Karpas-422 (cell line): ENCODE measurements at regions not wholly inside any gene's neighbourhood (a gene's known extent, or its start where the extent isn't known, plus 50 kb on each side); places are given as distances from the start of the nearest gene placed in this dataset.

Source experiments
- DNase-seq: peaks from one replicate; pipeline ENCODE4 v3.0.0-alpha.2; 2015
- H2AFZ ChIP-seq: fragments of 200-600 bp; sonication (generic); 2 replicates; pipeline ENCODE4 v1.6.1; 2014; ENCODE audit warnings: antibody characterized with exemption, low read length, mixed read lengths
- H3K27ac ChIP-seq: fragments of 200-600 bp; sonication (generic); 2 replicates; pipeline ENCODE4 v1.5.1; 2014; ENCODE audit warnings: mild to moderate bottlenecking, low read length, moderate library complexity
- H3K27me3 ChIP-seq: fragments of 200-600 bp; sonication (generic); 2 replicates; pipeline ENCODE4 v1.6.1; 2014; ENCODE audit warnings: low read length, mixed read lengths
- H3K36me3 ChIP-seq: fragments of 200-600 bp; sonication (generic); 2 replicates; pipeline ENCODE4 v1.6.1; 2014; ENCODE audit warnings: low read length, mixed read lengths; ENCODE audit not compliant: insufficient read depth
- H3K4me1 ChIP-seq: fragments of 200-600 bp; sonication (generic); 2 replicates; pipeline ENCODE4 v1.6.1; 2014; ENCODE audit warnings: mild to moderate bottlenecking, low read length, mixed read lengths
- H3K4me2 ChIP-seq: fragments of 200-600 bp; sonication (generic); 2 replicates; pipeline ENCODE4 v1.6.1; 2014; ENCODE audit warnings: low read length, low read depth, mild to moderate bottlenecking; ENCODE audit not compliant: poor library complexity, severe bottlenecking
- H3K4me3 ChIP-seq: fragments of 200-600 bp; sonication (generic); 2 replicates; pipeline ENCODE4 v1.5.1; 2014; ENCODE audit warnings: mild to moderate bottlenecking, antibody characterized with exemption, low read length, mixed read lengths
- H3K79me2 ChIP-seq: fragments of 200-600 bp; sonication (generic); 2 replicates; pipeline ENCODE4 v1.6.1; 2014; ENCODE audit warnings: mild to moderate bottlenecking, low read length, mixed read lengths
- H3K9ac ChIP-seq: fragments of 200-600 bp; sonication (generic); 2 replicates; pipeline ENCODE4 v1.6.0; 2014; ENCODE audit warnings: low read length
- H3K9me2 ChIP-seq: fragments of 200-600 bp; sonication (generic), shearing (Covaris generic); replicated peaks from 2 replicates; pipeline ENCODE4 v1.6.0; 2014; ENCODE audit warnings: mild to moderate bottlenecking, low read length, moderate library complexity; ENCODE audit not compliant: insufficient read depth
- H3K9me3 ChIP-seq: fragments of 300-700, 200-600 bp; sonication (generic); 2 replicates; pipeline ENCODE4 v1.6.1; 2014; ENCODE audit warnings: low read length, mixed read lengths
- H4K20me1 ChIP-seq: fragments of 200-600 bp; sonication (generic); 2 replicates; pipeline ENCODE4 v1.6.1; 2014; ENCODE audit warnings: mild to moderate bottlenecking, antibody characterized with exemption, low read length, low read depth; ENCODE audit not compliant: insufficient read depth

DNA sequence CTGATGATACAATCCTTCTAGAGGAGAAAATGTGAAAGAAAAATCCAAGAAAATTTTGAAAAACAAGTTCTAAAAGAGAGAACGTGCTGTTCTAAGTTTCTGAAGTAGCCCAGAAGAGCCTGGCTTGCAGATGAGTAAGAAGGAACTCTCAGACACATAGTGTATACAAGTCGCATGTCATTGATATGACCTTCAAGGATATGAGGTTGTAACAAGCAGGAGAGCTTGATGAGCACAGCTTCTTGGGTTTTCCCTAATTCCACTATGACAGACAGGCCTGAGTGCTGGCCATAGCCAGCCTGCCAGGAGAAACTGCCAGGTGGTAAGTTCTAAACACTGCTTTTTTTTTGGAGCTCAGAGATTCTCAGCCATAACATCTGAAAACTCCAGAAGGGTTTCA, 235.7 kb upstream of the SIX2 start:
- Histone ChIP-seq H2AFZ (0 out of 2 replicates have a peak overlapping the region, but pooled peaks have one; percentile 1), H3K27ac (no peak overlapping the region), H3K9me2 (no peaks in the 10 kb centered on the region), H3K9ac (no peak overlapping the region), H3K27me3 (no peaks in the 10 kb centered on the region), H3K79me2 (no peaks in the 10 kb centered on the region), H3K4me1 (peaks cover 24% of the 10 kb centered on the region), H4K20me1 (no peaks in the 10 kb centered on the region), H3K4me2 (no peak overlapping the region), H3K9me3 (no peaks in the 10 kb centered on the region), H3K36me3 (no peaks in the 10 kb centered on the region), H3K4me3 (no peak overlapping the region)
- DNase-seq = no peak

DNA sequence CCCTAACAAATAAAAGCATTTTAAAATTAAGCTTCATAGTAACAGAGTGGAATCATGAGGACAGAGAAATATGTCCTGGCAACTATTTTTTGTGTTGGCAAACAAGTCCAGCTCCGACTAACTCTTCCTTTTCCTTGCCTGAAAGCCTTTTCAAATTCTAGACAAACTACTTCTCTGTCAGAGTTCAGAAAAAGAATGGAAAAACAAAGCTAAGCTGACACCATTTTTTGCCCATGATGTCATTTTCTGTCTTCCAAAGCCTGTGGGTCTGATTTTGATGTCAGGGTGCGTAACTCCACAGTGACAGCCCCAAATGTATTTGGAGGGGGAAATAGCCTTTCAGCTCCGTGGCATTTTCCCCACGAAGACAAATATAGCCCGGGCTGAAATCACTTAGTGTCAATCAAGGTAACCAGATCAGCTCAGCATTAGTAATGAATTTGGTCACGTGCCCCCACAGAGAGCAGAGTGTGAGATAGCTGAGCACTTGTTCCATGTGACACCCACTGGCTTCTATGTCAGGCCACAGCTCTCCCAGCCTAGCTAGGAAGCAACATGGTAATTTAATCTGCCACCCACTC, 233.0 kb upstream of the SIX2 start:
- Histone ChIP-seq H3K27me3 (no peaks in the 10 kb centered on the region), H2AFZ (0 out of 2 replicates have a peak overlapping the region, but pooled peaks have one; percentile 2), H3K9me3 (no peaks in the 10 kb centered on the region), H3K4me3 (no peak overlapping the region), H3K4me2 (no peak overlapping the region), H3K27ac (no peak overlapping the region), H3K4me1 (peaks cover 30% of the 10 kb centered on the region), H3K9me2 (no peaks in the 10 kb centered on the region), H3K79me2 (no peaks in the 10 kb centered on the region), H3K9ac (no peak overlapping the region), H4K20me1 (no peaks in the 10 kb centered on the region), H3K36me3 (no peaks in the 10 kb centered on the region)
- no peak for DNase-seq

DNA sequence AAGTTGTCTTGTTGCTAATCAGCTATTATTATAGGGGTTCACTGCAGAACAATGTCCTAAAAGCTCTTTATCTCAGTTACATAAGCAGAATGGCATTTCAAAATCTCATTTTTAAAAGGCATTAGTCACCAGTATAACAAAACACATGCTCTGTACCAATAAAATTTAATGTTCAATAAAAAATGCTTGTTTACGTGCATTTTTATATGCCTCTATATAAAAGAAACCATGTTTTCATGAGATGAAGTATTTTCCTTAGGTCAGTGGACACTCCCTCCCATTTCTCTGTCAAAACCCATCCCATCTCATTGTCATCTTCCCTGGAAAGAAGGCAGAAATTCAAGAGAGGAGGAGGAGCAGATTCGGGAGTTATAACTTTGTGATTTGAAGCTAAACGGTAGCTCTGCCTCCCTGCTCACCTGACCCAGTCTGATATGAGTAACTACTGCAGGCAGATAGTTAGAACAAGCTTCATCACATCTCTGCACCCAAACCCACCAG, 231.9 kb upstream of the SIX2 start:
- Histone ChIP-seq H3K9me3 (no peaks in the 10 kb centered on the region), H3K4me2 (no peak overlapping the region), H3K27ac (no peak overlapping the region), H4K20me1 (no peaks in the 10 kb centered on the region), H3K79me2 (no peaks in the 10 kb centered on the region), H3K27me3 (no peaks in the 10 kb centered on the region), H3K4me1 (peaks cover 40% of the 10 kb centered on the region), H3K9me2 (no peaks in the 10 kb centered on the region), H3K4me3 (no peak overlapping the region), H3K9ac (no peak overlapping the region), H3K36me3 (no peaks in the 10 kb centered on the region), H2AFZ (no peak overlapping the region)
- DNase-seq = no peak

DNA sequence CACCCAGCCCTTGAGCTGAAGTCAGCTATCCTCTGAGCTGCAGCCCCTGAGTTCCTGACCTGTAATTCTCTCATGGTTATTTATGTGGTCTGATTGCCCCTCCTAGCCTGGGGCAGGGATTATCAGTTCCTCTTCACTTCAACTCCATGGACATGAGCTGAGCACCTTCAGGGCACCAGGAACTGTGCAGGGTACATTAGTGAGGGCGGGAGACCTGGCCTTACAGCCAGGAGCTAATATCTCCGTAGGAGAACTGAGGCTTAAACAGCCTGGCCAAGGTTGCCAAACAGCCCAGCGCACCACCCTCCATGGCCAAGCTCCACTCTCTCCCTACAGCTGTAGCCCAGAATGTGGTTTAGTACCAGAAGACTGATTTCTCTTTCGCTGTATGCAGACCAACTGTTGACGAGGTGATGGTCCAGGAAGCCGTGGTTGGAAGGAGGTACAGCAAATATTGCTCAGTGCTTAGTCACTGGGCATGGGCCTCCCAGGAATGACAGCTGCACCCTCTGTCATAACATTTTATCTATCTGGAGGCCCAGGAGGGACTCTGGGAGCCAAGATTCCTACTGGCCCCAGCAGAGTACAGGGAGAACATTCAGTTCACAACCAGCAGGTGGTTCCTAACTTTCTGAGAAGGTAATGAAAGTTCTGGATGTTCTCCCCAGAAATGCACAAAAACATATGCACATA, 228.7 kb upstream of the SIX2 start:
- DNase-seq = no peak
- Histone ChIP-seq H3K79me2 (no peaks in the 10 kb centered on the region), H2AFZ (no peak overlapping the region), H3K9ac (no peak overlapping the region), H4K20me1 (no peaks in the 10 kb centered on the region), H3K36me3 (no peaks in the 10 kb centered on the region), H3K9me3 (no peaks in the 10 kb centered on the region), H3K4me3 (no peak overlapping the region), H3K4me1 (peaks cover 40% of the 10 kb centered on the region), H3K9me2 (no peaks in the 10 kb centered on the region), H3K27ac (no peak overlapping the region), H3K27me3 (no peaks in the 10 kb centered on the region), H3K4me2 (no peak overlapping the region)

DNA sequence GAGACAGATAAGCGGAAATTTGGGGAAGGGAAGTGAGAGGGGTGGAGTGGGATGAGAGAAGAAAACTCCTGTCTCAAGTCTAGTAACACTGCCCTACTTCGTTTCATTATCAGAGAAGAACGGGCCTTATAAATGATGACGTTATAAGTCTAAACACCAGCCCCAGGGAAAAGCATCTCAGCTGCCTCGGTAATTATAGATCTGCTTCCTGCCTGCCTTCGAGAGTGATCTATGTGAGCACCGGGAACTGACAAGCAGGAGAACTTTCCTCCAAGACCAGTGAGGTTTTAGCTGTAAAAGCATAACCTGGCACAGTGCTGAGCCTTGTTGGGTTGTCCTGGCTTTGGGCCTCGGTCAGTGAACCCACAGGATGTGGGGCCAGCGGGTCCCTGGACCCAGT, 227.9 kb upstream of the SIX2 start:
- H3K27ac ChIP-seq = no peak overlapping the region
- H3K4me2 ChIP-seq = peak overlapping the region; percentile 29
- H3K79me2 ChIP-seq = no peaks in the 10 kb centered on the region
- H3K4me3 ChIP-seq = no peak overlapping the region
- H3K9ac ChIP-seq = no peak overlapping the region
- H3K4me1 ChIP-seq = peaks cover 40% of the 10 kb centered on the region
- H3K9me3 ChIP-seq = no peaks in the 10 kb centered on the region
- H3K9me2 ChIP-seq = no peaks in the 10 kb centered on the region
- H3K27me3 ChIP-seq = no peaks in the 10 kb centered on the region
- no peak overlapping the region; the same call in 1 of the 2 replicates for H2AFZ ChIP-seq
- H4K20me1 ChIP-seq = no peaks in the 10 kb centered on the region
- no peaks in the 10 kb centered on the region for H3K36me3 ChIP-seq
- no peak for DNase-seq

DNA sequence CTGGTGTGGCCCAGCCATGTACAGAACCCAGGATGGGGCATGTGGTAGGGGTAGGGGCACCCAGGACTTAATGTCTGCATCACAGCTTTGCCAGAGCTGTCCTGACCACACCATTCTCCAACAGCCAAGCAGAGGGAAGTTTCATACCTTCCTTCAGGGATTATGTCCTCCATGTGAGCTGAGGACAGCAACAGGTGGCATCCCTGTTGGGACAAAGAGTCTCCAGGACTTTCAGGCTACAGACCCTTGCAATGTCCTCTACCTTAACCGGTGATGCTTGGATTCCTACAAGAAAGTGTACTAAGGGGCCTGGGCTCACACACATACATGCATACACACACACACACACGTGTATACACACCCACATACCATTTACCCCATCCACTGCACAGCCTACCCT, 227.0 kb upstream of the SIX2 start:
- H3K79me2 ChIP-seq = no peaks in the 10 kb centered on the region
- H3K9ac ChIP-seq = no peak overlapping the region
- H3K27me3 ChIP-seq = peaks cover 1% of the 10 kb centered on the region; the same call in 1 of the 2 replicates
- no peak overlapping the region for H3K4me2 ChIP-seq
- H3K36me3 ChIP-seq = no peaks in the 10 kb centered on the region
- no peak overlapping the region for H2AFZ ChIP-seq
- no peak overlapping the region for H3K4me3 ChIP-seq
- H3K9me3 ChIP-seq = no peaks in the 10 kb centered on the region
- DNase-seq = no peak
- no peaks in the 10 kb centered on the region for H3K9me2 ChIP-seq
- no peak overlapping the region for H3K27ac ChIP-seq
- H4K20me1 ChIP-seq = no peaks in the 10 kb centered on the region
- peaks cover 31% of the 10 kb centered on the region for H3K4me1 ChIP-seq

DNA sequence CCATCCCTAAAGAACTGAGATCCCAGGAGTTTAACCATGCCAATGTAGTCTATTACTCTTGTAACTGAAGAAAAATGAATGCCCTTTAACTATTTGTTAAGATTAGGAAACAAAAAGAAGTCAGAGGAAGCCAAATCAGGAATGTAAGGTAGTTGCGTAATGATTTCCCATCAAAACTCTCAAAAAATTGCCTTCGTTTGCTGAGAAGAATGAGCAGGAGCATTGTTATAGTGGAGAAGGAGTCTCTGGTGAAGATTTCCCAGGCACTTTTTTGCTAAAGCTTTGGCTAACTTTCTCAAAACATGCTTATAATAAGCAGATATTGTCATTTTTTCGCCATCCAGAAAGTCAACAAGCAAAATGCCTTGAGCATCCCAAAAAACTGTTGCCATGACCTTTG, 224.0 kb upstream of the SIX2 start:
- Histone ChIP-seq H3K9ac (no peak overlapping the region), H4K20me1 (no peaks in the 10 kb centered on the region), H2AFZ (no peak overlapping the region), H3K4me1 (peaks cover 24% of the 10 kb centered on the region), H3K4me2 (no peak overlapping the region), H3K27me3 (peaks cover 2% of the 10 kb centered on the region; the same call in 1 of the 2 replicates), H3K9me2 (no peaks in the 10 kb centered on the region), H3K4me3 (no peak overlapping the region), H3K27ac (no peak overlapping the region), H3K79me2 (no peaks in the 10 kb centered on the region), H3K9me3 (no peaks in the 10 kb centered on the region), H3K36me3 (no peaks in the 10 kb centered on the region; the same call in 1 of the 2 replicates)
- no peak for DNase-seq

DNA sequence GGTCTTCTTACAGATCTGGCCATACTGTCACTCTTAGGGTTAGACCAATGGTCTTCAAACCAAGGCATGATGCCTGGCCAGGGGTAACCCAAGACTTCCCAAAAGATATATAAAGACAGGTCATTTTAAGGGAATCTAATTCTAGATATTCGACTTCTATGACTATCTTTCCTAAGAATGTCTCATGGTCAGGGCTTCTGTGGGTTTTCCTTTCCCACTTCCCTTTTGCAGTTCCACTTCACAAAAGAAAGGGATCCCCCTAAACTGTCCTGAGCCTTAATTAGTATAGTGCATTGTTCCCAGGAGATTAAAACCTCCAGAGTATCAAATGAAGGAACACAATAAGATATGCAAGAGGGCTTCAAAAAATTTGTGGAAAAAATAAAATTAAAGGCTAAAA, 223.6 kb upstream of the SIX2 start:
- H3K4me3 ChIP-seq = no peak overlapping the region

More for the DNA sequence above, 223.6 kb upstream of the SIX2 start:
- no peaks in the 10 kb centered on the region; the same call in 1 of the 2 replicates for H3K36me3 ChIP-seq
- H2AFZ ChIP-seq = no peak overlapping the region
- H3K27ac ChIP-seq = no peak overlapping the region
- no peaks in the 10 kb centered on the region; the same call in 1 of the 2 replicates for H3K9me3 ChIP-seq
- H3K9ac ChIP-seq = no peak overlapping the region
- no peak for DNase-seq
- peaks cover 24% of the 10 kb centered on the region for H3K4me1 ChIP-seq
- no peak overlapping the region for H3K4me2 ChIP-seq
- no peaks in the 10 kb centered on the region for H3K79me2 ChIP-seq
- no peaks in the 10 kb centered on the region for H3K9me2 ChIP-seq
- peaks cover 2% of the 10 kb centered on the region; the same call in 1 of the 2 replicates for H3K27me3 ChIP-seq
- no peaks in the 10 kb centered on the region for H4K20me1 ChIP-seq
